Endodermal cell (in vitro differentiated cells): ENCODE measurements at regions not wholly inside any gene's neighbourhood (a gene's known extent, or its start where the extent isn't known, plus 50 kb on each side); places are given as distances from the start of the nearest gene placed in this dataset.
A peak's percentile ranks its signal among the peaks of the same experiment; 100 is the strongest.

Experiments used
- DNase-seq: peaks from one replicate; pipeline ENCODE4 v3.0.0-alpha.2; 2017
- H3K27ac ChIP-seq: 2 replicates; pipeline ENCODE4 v1.5.1; 2013; ENCODE audit warnings: mild to moderate bottlenecking, low read depth, low read length, moderate library complexity
- H3K27me3 ChIP-seq: 2 replicates; pipeline ENCODE4 v1.6.1; 2013; ENCODE audit warnings: mild to moderate bottlenecking, low read length, moderate library complexity; ENCODE audit not compliant: insufficient read depth, control insufficient read depth, poor library complexity, severe bottlenecking
- H3K36me3 ChIP-seq: 2 replicates; pipeline ENCODE4 v1.7.0; 2013; ENCODE audit warnings: mild to moderate bottlenecking, low read length, moderate library complexity; ENCODE audit not compliant: control insufficient read depth, insufficient read depth
- H3K4me1 ChIP-seq: one replicate; pipeline ENCODE4 v1.7.0; 2013; ENCODE audit warnings: low read length; ENCODE audit not compliant: control insufficient read depth, insufficient read depth
- H3K4me3 ChIP-seq: 2 replicates; pipeline ENCODE4 v1.5.1; 2013; ENCODE audit warnings: mild to moderate bottlenecking, low read length, moderate library complexity
- H3K9ac ChIP-seq: 2 replicates; pipeline ENCODE4 v1.6.1; 2013; ENCODE audit warnings: mild to moderate bottlenecking, low read length, moderate library complexity; ENCODE audit not compliant: poor library complexity, severe bottlenecking; ENCODE audit errors: extremely low read depth
- H3K9me3 ChIP-seq: 2 replicates; pipeline ENCODE4 v1.6.1; 2013; ENCODE audit warnings: mild to moderate bottlenecking, low read length, moderate library complexity; ENCODE audit not compliant: control insufficient read depth
- H3K27ac Mint-ChIP-seq: 2 replicates; pipeline ENCODE4 v1.8.0; 2020; ENCODE audit warnings: mixed read lengths
- H3K27me3 Mint-ChIP-seq: 2 replicates; pipeline ENCODE4 v1.8.0; 2021; ENCODE audit warnings: mild to moderate bottlenecking, mixed read lengths; ENCODE audit not compliant: insufficient read depth
- H3K36me3 Mint-ChIP-seq: 2 replicates; pipeline ENCODE4 v1.8.0; 2020; ENCODE audit warnings: low read depth, mixed read lengths
- H3K4me1 Mint-ChIP-seq: 2 replicates; pipeline ENCODE4 v1.8.0; 2020; ENCODE audit warnings: mixed read lengths
- H3K4me3 Mint-ChIP-seq: 2 replicates; pipeline ENCODE4 v1.8.0; 2020; ENCODE audit warnings: mild to moderate bottlenecking, moderate library complexity, mixed read lengths
- H3K9me3 Mint-ChIP-seq: 2 replicates; pipeline ENCODE4 v1.8.0; 2020; ENCODE audit warnings: mild to moderate bottlenecking, mixed read lengths
- WGBS, 2 experiments: methylation state at CpG; one replicate each; pipeline versions ENCODE4 v1.1.5 to v1.1.7; 2013; ENCODE audit warnings: missing lambda C conversion rate in 2 of 2, mixed read lengths in 1 of 2; ENCODE audit not compliant: insufficient coverage in 1 of 2, insufficient read length in 1 of 2; 5-methylcytosine and 5-hydroxymethylcytosine counted together
- TF ChIP-seq, protein P1 (sequence below): fragments of 200-600 bp; sonication (generic); conservative IDR thresholded peaks from 2 replicates; pipeline ENCODE4 v1.5.0; 2021; ENCODE audit warnings: antibody characterized with exemption, mild to moderate bottlenecking

DNA sequence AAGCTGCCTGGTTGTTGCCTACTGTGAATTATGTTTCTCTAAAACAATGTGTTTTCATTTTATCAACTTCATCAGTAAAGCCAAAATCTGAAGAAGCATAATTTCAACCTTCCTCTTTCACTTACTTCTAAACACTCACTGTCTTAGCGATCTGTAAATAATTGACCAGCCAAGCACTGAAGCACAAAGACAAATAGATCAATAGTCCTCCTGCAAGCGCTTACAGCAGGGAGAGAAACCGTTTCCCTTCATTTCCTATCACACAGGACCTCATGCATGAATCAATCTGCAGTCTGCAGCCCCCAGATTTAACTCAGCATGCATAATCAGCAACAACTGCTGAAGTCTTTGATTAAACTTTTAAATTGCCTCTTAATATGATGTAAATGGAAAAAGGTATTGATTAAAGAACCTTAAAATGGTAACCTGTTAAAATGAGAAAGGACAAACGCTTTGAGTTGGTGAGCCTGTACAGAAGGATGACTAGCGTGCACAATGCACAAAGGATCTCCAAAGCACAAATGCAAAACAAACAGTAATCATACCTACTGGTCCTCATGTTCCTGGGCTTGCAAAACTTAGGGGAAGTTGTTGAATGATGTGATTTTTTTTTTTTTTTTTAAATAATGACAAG lies 370.2 kb upstream of the ZNF385D start:
- H3K36me3 ChIP-seq = no peaks in the 10 kb centered on the region
- no peaks in the 10 kb centered on the region for H3K4me1 ChIP-seq
- Mint-ChIP-seq H3K27ac (peak overlapping the region; percentile 26), H3K4me1 (peaks cover 21% of the 10 kb centered on the region), H3K36me3 (no peaks in the 10 kb centered on the region), H3K27me3 (peaks cover 2% of the 10 kb centered on the region), H3K4me3 (peak overlapping the region; percentile 10), H3K9me3 (no peaks in the 10 kb centered on the region)
- H3K27me3 ChIP-seq = no peaks in the 10 kb centered on the region
- WGBS, 2 experiments = 86% methylated on average over 5 of the region's 5 CpGs; no CpG with 5 or more reads in 1 of the 2 experiments
- no peak overlapping the region for H3K4me3 ChIP-seq
- H3K27ac ChIP-seq = no peak overlapping the region
- TF ChIP-seq, protein P1, sequence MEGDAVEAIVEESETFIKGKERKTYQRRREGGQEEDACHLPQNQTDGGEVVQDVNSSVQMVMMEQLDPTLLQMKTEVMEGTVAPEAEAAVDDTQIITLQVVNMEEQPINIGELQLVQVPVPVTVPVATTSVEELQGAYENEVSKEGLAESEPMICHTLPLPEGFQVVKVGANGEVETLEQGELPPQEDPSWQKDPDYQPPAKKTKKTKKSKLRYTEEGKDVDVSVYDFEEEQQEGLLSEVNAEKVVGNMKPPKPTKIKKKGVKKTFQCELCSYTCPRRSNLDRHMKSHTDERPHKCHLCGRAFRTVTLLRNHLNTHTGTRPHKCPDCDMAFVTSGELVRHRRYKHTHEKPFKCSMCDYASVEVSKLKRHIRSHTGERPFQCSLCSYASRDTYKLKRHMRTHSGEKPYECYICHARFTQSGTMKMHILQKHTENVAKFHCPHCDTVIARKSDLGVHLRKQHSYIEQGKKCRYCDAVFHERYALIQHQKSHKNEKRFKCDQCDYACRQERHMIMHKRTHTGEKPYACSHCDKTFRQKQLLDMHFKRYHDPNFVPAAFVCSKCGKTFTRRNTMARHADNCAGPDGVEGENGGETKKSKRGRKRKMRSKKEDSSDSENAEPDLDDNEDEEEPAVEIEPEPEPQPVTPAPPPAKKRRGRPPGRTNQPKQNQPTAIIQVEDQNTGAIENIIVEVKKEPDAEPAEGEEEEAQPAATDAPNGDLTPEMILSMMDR = no peak
- H3K9ac ChIP-seq = no peak overlapping the region
- no peak for DNase-seq
- H3K9me3 ChIP-seq = peaks cover 12% of the 10 kb centered on the region

- Histone ChIP-seq H3K27me3 (no peaks in the 10 kb centered on the region), H3K4me3 (no peak overlapping the region), H3K9ac (no peak overlapping the region), H3K36me3 (no peaks in the 10 kb centered on the region), H3K9me3 (peaks cover 12% of the 10 kb centered on the region), H3K4me1 (no peaks in the 10 kb centered on the region), H3K27ac (no peak overlapping the region)
- H3K4me3 Mint-ChIP-seq = no peak overlapping the region
- no peak for DNase-seq
- H3K36me3 Mint-ChIP-seq = no peaks in the 10 kb centered on the region
- H3K9me3 Mint-ChIP-seq = no peaks in the 10 kb centered on the region
- H3K27me3 Mint-ChIP-seq = peaks cover 2% of the 10 kb centered on the region
- WGBS, 2 experiments = 88 to 94% methylated on average over 3 of the region's 3 CpGs
- peaks cover 19% of the 10 kb centered on the region for H3K4me1 Mint-ChIP-seq
- TF ChIP-seq, protein P1 = no peak
- H3K27ac Mint-ChIP-seq = no peak overlapping the region
Measured at GRCh38 chr3:22122567-22122966, 371.6 kb upstream of the ZNF385D start.

DNA sequence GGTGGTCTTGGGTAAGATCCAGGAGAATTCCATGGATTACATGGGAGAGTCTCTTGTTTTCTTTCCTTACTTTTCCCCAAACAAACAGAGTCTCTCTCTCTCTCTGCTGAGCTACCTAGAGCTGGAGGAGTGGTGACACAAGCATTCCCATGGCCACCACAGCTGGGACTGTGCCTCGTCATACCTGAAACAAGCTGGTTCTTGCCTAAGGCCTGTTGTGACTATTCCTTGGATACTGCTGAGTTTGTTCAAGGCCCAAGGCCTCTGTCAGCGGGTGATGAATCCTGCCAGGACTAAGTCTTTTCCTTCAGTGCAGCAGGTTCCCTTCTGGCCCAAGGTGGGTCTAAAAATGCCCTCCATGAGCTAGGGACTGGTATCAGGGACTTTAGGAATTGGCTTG lies 378.1 kb upstream of the ZNF385D start:
- Mint-ChIP-seq H3K36me3 (no peaks in the 10 kb centered on the region), H3K27ac (no peak overlapping the region), H3K4me3 (no peak overlapping the region), H3K27me3 (peaks cover 5% of the 10 kb centered on the region), H3K4me1 (no peaks in the 10 kb centered on the region), H3K9me3 (no peaks in the 10 kb centered on the region)
- Histone ChIP-seq H3K27ac (no peak overlapping the region), H3K9me3 (no peaks in the 10 kb centered on the region), H3K4me3 (no peak overlapping the region), H3K4me1 (no peaks in the 10 kb centered on the region), H3K9ac (no peak overlapping the region), H3K36me3 (no peaks in the 10 kb centered on the region), H3K27me3 (no peaks in the 10 kb centered on the region)
- TF ChIP-seq, protein P1 = no peak
- DNase-seq = no peak
- 87 to 100% methylated on average over 1 to 2 of the region's 2 CpGs for WGBS, 2 experiments
